HS-27A (cell line): ENCODE measurements at regions not wholly inside any gene's neighbourhood (a gene's known extent, or its start where the extent isn't known, plus 50 kb on each side); places are given as distances from the start of the nearest gene placed in this dataset.

Source experiments
- DNase-seq: peaks from one replicate; pipeline ENCODE4 v3.0.0-alpha.2; 2012; ENCODE audit warnings: low read depth, missing footprints

DNA sequence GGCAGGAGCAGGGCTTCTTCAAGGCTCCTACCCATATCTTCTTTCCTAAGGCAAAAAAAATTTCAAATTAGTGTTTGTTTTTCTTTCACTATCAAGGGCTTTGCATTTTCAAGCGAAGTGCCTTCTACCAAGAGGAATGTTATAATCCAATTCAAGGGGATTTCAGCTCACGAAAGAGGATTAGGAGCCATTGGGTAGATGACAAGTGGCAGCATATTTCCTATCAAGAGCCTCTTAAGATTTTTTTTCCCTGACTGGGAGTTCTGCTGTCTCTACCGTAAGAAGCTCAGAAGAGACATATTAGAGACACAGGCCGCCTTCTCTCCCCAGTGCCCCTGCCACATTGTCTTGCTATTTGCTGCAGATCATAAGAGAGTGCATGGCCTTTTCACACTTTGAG, 55.9 kb upstream of the BMAL1 start:
- DNase-seq: no peak

DNA sequence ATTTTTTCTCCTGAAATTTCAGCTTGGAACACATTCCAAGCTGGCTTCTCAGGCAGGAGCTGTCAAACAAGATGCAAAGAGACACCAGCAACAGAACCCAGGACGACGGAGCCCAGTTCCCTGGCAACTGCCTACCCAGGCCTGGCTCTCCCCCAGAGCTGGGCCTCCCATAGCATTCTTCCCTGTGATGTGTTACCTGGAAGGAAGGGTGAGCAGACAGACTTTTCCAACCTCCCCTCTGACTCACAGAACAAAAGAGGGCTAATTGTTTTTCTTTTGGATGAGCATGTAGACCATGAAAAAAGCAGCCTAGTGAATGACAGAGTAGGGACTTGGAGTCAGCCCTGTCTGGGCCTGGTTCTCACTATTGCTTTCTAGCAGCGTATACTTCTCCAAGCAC, 55.3 kb upstream of the BMAL1 start:
- no peak for DNase-seq

DNA sequence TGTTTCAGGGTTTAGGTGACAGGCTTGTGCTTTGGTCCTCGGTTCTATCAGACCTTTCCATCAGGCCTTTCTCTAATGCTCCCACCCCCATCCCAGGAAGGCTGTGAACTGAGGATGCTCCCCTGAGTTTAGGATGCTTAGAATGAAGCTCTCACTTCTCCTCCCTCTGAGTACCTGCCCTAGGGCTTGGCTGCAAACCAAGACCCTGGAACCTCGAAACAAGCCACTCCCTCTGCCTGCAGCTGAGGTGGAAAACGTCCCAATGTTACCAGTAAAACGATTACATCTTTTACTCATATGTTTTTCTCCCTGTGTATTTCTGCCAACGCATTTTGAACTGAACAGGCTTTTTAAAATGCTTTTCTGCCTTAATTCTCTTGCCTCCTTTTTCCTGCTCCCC, 54.5 kb upstream of the BMAL1 start:
- no peak for DNase-seq

DNA sequence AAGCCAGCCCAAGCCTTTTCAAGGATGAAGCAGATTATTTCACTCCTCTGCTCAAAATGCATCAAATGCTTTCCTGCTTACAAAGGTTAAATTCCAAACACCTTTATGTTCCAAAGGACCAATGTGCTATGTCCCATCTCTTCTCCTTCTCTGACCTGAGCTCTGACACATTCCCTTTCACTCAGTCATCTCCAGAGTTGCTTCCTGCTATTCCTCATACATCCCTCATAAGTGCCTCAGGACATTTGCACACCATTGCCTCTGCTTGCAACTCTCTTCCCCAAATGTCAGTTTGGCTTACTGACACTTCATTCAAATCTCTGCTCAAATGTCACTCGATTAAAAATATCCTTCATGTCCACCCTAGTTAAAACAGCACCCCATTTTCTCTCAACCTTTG, 53.3 kb upstream of the BMAL1 start:
- no peak for DNase-seq

DNA sequence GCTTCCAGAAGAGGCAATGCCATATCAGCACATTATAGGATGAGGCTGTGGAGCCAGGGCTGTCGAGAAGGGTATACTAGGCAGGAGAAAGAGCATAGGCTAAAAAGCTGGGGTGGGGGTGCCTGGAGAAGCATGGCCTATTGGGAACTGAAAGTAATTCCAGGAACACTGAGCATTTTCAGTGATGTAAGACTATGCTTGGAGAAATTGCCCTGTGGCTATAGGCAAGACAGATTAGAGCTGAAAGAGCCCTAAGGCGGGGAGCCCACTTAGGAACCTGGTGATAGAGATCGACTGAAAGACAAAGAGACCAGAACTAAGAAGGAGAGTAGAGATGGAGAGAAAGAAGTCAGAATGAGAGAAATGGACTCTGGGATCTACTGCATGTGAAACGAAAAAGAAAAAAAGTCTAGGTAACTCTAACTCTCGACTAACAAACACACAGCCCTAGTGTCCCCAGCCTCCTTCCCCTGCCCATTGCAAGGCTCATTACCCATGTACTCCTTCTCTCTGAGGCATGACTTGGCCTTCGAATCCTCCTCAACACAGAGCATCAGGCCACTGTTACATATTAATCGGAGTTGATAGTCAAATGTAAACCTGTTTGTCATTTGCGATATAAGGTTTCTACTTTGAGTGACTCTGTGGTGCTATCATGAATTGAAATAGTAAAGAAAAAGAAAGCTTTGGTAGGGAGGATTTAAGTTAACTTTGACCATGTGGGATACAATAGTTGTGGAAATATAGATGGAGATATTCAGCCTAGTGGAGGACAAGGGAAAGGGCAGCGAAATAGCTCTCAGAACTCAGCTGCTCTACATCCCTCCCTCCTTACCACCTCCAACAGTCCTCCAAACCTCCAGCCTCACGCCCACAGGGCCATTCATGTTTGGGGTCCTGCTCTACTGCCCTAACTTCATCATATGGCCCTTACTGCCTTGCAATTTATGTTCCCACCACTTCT, 52.3 kb upstream of the BMAL1 start:
- DNase-seq: no peak

DNA sequence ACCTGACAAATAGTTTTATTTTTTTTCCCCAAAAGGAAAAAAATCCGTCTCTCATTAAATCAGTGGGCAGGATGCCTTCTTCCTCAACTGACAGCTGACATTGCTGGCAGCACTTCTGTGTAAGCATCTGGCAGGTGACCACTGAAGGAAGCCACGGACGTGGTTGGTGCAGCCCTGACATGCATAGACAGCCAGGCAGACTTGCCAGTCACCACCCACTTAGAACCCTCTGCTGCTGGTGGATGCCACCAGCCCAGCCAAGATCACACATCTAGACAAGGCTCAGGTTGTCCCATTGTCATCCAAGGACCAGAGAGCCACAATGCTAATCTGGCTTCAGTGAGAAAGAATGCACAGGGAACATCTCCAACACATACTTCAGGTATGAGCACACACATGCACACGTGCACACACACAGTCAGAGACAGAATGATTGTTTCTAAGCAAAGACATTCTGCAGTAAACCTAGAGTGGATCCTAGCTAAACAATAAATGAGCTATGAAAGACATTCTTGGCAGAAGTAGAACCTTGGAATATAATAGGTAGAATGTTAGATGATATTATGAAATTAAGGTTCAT, 49.8 kb upstream of the BMAL1 start:
- no peak for DNase-seq
